Ishikawa (cell line): ENCODE measurements at regions not wholly inside any gene's neighbourhood (a gene's known extent, or its start where the extent isn't known, plus 50 kb on each side); places are given as distances from the start of the nearest gene placed in this dataset.

Source experiments
- CEBPB ChIP-seq: IDR thresholded peaks from 2 replicates; pipeline ENCODE4 v1.6.1; 2012
- CREB1 ChIP-seq: IDR thresholded peaks from 2 replicates; pipeline ENCODE4 v1.6.1; 2012; ENCODE audit warnings: low read depth
- EP300 ChIP-seq: IDR thresholded peaks from 2 replicates; pipeline ENCODE4 v1.6.1; 2012; ENCODE audit warnings: borderline replicate concordance
- RAD21 ChIP-seq: IDR thresholded peaks from 2 replicates; pipeline ENCODE4 v1.6.1; 2012; ENCODE audit warnings: low read depth
- REST ChIP-seq: IDR thresholded peaks from 2 replicates; pipeline ENCODE4 v1.6.1; 2012; ENCODE audit warnings: low read depth, mild to moderate bottlenecking
- TAF1 ChIP-seq: IDR thresholded peaks from 2 replicates; pipeline ENCODE4 v1.6.1; 2012; ENCODE audit warnings: low read depth, mild to moderate bottlenecking
- ZBTB7A ChIP-seq: IDR thresholded peaks from 2 replicates; pipeline ENCODE4 v1.6.1; 2012; ENCODE audit warnings: low read depth

DNA sequence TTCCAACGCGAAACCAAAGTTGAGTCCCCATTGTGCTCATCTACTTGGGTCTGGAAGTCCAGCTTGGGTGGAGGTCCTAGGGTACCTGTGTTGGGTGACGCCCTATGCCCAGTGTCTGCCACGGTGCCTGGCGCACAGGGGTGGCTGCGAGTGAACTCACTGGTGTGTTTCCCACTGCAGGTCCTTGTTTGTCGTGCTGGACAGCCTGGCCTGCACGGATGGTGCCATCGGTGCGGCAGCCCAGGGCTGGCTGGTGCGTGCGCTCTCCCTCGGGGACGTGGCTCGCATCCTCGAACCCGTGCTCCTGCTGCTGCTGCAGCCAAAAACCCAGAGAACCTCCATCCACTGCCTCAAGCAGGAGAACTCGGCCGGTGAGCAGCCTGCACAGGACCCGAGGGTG, 80.4 kb upstream of the MORC3 start:
- TF ChIP-seq EP300: no peak
- no peak for TF ChIP-seq RAD21
- no peak for TF ChIP-seq ZBTB7A
- TF ChIP-seq CREB1: no peak
- no peak for TF ChIP-seq CEBPB
- TF ChIP-seq REST: no peak
- TF ChIP-seq TAF1: no peak
